ENCODE measurements at regions not wholly inside any gene's neighbourhood (a gene's known extent, or its start where the extent isn't known, plus 50 kb on each side); places are given as distances from the start of the nearest gene placed in this dataset.

DNA sequence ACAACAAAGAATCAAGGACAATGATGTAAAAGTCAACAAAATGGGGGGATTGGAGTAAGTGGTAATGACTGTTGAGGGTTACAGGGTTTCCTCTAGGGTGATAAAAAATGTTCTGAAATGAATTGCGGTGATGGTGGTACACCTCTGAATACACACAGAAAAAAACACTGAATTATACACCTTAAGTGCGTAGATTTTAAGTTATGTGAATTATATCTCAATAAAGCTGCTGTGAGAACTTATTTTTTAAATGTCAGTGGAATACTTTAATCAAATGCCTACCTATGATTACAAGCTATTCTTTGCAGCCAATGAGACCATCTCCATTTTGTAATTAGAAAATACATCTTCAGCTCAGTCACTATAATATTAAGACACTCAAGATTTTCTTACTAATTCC is 53.5 kb downstream of the ZNF608 start:
- DNase-seq: no peak

DNA sequence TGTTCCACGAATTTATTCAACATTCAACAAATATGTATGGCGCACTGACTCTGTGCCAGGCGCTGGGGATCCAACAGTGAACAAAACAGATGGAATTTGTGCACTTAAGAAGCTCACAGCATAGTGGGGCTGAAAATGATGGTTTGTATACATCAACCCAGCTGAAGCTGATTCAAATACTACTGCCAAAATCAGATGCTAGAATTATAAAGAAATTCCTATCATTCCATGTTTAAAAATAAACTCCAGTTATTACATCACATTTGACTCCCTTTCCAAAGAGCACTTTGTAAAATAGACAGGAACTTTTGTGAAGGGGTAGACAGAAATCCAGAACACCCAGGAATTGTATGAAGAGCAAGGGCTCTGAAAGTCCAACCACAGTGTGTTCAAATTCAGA is 54.1 kb downstream of the ZNF608 start:
- no peak for DNase-seq

DNA sequence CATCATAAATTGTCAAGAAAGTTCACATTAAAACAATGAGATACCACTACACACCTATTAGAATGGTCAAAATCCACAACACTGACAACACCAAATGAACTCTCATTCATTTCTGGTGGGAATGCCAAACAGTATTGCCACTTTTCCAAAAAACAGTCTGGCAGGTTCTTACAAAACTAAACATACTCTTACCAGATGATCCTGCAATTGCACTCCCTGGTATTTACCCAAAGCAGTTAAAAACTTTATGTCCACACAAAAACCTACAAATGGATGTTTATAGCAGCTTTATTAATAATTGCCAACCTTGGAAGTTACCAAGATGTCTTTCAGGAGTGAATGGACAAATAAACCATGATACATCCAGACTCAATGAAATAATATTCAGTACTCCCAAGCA is 56.8 kb downstream of the ZNF608 start:
- no peak for DNase-seq

DNA sequence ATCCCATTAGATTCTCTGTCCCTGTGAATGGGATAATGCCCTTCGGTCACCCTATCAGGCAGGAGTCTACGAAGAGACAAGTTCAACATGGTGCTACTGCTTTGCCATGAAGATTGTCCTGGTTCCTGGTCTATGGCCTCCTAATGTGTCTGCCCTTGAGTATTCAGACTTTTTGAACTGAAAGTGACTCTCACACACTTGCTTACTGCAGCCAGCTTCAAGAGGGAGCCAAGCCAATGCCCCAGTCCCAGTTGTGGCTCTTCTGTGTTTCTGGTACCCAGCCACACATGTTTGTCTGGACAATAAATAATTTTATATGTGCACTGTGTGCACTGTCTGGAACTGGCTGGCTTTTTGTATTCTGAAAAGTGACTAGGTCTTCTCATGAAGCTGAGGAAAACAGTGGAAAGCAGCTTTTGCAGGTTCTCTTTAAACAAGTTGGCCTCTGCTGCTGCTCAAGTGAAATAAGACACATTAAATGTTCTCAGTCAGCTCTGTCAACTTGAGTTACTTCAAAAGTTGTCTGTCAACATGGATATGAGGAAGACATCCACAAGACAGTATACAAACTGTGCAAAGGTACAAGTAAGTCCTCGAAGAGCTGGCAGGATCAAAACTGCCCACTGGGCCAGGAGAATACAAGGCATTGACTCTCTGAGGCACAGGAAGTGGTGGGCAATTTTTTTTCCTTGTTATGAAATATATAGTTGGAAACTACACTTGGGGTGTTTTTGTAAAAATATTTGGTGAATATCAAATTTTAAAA is 60.0 kb downstream of the ZNF608 start:
- no peak for DNase-seq

DNA sequence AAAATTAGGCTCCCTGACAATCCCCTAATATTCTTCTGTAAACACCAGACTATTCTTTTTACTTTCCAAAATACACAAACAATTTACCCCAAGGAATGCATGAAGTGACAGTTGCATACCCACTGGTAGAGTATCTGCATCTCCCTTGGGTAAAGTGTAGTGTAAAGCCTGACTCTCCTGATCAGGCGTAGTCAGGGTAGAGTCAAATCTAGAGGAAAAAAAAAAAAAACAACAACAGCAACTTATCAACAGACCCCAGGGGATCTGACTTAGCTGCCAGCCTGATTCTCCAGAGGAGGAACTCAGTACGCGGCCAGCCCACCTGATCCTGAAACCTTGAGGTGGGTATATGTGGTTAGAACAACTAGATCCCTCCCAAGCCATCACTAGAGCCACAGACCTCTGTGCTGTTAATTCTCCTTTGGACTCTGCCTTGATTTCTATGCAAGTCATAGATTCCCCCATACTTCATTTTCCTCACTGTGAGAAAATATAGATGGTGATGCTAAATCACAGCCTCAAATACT is 61.0 kb downstream of the ZNF608 start:
- no peak for DNase-seq

DNA sequence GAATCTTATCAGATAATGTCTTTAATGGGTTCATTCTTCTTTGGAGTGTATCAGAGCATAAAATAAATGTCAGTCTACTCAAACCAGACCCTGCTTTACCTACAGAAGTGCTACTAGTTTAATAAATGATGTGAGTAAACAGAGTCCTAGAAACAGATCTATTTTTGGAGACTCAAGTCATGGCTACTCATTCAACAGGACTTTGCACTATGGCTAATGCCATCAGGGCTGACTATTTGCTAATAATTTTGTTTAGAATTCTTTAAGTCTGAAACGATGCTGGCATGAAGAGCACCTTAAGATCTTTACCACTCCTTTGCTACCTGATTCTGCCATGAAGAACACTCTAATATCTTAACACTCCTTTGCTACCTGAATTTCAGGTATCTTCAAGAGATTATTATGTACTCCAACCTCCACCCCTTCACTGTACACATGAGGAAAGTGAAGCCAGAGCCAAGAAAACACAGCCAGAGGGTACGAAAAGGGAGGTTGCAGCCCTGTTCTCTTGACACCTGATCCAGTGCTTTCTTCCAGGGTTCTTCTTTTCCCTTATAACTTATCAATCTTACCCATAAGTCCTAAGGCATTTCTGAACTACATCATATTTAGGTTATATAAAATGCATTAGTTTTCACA is 62.4 kb downstream of the ZNF608 start:
- no peak for DNase-seq

DNA sequence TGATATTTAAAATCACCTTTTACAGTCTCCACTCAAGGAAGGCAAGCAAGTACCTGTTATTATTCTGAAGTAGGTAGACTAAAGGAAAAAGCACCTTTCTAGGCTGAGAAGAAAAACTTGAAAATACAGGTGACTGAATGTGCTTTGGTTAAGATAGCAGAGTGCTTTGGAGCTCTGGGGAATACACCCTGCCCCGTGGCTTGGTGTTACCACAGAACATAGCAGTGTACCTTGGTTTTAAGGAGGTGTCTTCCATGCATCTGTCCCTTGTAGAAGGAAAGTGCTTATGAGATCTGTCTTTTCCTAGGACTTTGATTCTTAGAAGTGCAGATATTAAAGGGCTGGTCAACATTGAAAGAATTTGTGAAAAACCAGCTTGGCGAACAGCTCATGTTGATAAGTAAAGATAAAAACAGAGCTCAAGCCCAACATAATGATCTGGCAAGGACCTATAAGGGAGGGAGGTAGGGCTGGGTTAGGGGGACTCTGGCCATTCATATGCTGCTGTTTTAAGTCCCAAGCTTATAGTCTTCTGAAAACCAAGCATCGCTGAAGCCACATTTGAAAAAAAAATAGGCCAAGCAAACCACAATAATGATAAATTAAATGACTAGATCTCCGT is 66.8 kb downstream of the ZNF608 start:
- DNase-seq: no peak

DNA sequence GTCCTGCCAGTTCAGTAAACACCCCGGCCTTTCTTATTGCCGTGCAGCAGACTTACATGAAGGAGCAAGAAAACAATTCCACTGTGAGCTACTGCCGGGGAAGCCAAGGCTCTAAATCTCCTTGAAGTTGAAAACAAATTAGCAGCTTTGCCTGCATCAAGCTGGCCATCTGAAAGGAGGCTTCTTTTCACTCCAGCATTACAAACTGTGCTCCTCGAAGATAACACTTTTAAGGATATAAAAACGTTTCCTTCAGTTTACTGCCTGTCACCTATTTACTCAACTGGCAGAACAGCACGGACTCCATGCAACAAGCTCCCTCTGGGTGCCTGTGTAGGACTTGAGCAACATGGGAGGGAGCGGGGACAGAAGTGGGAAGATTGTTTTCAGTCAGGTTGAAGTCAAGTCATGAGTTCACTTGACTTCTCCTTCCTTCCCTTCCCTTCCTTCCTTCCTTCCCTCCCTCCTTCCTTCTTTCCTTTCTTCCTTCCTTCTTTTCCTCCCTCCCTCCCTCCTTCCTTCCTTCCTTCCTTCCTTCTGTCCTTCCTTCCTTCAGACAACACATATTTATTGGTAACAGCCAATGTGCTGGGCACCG is 67.4 kb downstream of the ZNF608 start:
- no peak for DNase-seq

DNA sequence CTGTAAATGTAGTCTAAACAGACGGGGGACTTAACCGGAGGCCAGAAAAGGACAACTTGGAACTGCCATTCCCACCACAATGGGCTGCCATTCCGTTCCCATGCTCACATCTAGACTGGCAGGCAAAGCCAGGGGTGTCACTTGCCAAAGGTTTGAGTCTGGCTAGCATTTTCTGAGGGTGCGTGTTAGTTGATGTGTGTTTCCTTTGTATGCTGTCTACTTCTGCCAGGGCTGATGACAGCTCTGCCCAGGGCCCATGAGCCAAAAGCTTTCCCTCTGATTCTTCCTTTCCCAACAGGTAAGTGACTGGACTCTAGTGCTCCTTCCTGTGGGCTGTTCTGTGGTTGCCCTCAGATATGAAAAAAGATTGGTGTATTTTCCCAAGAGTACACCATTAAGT is 68.0 kb downstream of the ZNF608 start:
- DNase-seq: no peak

DNA sequence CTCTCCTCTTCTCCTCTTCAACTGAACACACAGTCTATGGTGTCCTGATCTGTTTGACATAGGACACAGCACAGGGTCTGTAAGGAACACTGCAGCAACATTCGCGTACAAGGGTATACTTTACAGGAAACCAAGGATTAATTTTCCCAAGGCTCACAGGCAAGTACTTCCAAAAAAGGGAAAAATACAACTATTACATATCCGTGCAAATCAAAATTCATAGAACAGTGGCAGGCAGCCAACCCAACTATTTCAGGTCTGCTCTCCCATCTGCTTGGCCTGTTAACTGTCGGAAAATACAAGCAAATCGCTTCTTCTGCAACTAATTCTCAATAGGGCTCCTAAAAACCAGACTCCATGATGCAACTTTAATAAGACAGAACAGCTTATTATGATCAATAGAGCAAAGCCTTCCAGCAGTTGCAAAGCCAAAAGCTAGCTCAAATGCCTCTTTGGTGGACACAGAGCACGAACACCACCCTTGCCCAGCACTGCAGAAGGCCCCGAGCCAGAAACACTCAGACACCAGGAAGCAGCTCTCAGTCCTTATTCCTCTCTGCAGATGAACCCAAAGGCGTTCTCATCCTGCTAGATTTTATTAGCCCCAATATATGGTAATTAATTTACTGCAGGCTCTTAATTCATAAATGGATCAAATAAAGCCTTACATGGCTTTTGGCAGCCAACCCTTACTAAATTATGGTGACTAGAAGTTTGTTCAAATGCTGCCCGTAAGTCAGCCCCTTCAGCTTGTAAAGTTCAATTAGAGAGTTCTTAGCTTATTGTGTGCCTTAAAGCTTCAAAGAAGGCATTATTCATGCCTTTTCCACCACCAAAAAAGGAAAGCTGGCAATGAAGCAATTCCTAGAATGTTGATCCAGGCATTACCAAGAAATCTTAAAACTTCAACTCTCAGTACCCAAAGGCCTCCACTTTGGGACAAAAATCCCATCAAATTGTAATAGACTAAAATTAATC is 68.8 kb downstream of the ZNF608 start:
- DNase-seq: no peak

DNA sequence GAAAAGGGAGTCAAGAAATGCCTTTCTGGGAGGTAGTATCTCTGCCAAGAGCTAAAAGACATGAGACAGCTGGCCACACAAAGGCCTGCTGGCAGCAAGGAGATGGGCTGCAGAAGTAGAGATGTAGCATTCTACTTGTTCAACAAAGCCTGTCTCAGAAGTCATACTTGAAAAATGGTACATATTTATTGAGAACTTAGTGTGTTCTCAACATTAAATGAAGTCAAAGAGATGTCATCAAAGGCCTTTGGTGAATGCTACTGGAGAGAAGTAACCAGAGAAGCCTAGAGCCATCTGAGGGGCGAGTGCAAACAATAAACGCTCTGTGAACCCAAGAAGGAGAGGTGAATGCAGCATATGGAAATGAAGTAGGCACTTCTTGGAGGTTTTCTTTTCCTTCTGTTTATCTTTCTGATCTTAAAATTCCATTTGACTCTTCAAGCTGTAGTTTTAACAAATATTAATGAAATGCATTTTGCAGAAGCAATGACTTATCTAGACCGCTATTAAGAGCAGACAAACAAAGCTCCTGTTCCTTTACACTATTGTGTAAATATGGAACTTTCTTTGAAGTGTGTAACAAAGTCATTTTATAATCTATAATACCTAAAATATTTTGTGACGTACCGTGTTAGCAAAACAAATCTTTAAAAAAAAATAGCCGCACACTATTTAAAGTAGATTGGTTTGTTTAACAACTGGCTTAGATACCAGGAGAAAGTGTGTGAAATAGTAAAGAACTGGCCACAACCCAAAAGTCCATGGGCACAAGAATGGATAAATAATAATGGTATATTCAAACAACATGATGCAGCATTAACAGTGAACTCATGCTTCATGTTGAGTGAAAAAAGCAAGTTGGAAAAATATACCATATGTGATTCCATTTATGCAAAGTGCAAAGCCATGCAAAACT is 70.2 kb downstream of the ZNF608 start:
- DNase-seq: no peak

DNA sequence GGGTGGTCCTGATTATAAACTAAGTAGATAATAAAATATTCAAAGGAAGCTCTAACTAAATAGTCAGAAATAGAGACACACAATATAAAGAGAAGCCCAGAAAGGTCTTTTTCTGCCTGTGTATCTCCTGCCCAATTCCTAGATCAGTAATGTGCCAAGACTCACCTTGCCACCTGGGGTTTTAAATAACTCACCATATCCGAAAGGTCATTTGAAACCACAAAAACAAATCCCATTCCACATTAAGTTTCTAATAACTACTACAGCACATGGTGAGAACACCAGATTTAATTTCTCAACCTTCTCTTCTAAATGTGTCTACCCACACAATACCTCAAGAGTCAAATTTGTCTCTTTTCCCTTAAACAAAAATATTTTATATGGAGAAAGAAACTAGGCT is 75.2 kb downstream of the ZNF608 start:
- no peak for DNase-seq

DNA sequence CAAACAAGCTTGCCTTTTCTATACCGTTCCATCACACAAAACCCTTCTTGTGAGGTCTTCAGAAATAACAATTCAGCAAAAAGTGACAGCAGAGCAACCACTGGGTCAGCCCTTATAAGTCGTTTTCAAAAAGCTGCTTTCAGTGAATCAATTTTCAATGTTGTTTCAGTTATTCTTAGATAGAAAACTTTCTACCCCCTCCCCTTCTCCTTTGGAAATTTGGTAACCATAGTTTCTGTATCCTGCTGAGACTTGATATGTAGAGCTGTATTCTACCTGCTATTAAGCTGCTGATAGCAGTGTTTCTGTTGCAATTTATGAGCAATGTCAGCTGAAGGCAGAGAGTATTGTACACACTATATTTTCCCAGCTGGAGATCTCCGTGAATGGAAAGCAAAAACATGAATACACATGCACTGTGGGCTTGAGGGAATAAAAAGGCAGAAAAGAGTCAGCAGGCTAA is 75.7 kb downstream of the ZNF608 start:
- DNase-seq: no peak

DNA sequence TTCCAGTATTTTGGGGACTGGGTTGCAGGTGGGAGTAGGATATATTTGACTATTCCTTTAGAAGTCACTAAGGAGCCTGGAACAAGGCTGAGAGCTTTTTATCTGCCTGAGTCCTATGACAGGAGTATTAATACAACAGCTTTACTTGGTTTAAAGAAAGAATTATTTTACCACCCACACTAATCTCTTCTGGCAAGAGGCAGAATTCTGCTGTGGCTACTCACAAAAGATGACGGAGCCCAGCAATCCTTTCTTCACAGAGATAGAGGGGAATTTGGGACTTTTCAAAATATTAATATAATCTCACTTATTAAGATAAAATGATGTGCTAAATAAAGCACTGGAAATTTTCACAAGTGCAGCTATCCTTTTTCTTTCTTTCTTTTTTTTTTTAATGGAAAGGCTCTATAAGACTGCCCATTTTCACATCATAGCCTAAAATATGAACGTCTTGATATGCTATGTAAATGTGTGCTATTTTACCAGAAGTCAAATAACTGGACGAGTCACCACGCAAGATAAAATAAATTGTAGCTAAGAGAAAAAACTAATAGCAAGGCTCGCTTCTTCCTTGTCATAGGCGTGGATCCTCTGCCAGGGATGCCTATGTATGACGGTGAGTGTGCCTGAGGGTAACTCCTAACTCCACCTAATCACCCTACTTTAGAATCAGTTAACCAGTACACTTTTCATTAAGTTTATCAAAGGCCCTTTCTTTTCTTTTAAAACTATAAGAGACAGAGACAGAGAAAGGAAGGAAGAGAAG is 76.3 kb downstream of the ZNF608 start:
- no peak for DNase-seq

DNA sequence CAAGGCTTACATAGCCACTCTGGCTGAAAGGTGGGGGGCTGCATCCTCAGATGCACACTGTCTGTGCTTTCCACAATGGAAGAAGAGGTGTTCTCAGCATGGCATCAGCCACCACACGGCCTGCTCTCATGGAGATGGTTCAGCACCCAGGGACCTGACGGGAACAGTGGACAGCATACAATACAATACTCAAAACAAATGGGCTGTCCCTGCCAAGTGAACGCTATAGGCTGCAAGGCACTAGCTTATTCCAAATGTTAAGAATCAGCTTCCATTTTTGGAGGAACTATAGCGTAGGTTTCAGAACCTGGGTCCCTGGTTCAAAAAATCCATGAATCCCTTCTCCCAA is 77.2 kb downstream of the ZNF608 start:
- no peak for DNase-seq

DNA sequence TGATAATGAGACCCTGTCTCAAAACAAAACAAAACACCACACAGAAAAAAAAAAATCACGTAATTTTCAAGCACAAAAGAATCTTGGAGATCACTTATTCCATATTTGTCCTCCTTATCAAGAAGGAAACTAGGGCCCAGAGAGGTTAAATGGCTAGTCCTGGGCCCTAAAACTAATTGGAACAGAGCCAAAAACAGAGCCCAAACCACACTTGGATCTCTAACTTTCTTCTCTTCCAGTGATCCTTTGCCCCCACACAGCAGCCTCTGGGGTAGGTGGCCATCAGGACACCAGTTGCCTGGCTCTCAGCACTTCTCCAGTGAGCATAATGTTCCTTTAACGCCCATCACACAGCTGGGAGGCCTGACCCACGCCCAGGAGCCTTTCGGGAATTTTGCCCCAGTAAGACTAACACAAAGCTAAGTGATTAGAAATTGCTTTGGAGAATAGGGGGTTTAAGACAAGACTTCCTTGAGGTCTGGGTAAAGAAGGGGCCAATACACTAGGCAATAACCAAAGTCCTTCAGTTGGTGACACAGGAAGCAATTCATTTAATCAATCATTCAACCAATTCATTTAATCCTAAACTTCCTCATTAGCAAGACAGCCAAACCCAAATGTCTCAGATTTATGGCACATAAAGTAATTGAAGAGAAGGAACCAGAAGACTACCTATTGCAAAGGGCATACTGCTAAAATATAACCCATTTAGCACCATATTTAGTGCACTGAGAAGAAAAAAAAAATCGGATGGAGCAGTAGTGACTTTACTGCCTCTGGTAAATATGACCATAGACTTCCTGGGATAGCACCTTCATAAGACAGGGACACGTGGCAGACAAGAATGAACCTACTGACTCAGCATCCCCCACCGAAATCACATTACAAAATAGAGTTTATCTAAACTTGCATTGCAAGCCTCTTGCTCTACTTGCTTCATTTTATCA is 77.8 kb downstream of the ZNF608 start:
- no peak for DNase-seq

DNA sequence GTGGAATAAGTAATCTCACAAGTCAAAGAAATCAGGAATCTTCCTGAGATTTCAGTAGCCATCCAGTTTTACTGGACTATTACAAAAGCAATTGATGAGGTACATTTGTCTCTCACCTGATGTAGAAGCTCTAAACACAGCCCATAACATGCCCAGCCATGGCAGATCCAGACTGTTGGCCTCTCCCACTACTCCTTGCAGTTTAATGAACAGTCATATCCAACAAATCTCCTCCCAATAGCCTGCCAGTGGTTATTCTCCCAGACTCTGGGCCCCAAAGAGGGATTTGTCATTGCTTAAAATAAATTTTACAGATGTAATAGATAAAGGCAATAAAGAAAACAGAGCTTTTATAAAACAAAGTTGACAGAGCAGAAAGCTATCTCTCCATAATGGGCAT is 80.8 kb downstream of the ZNF608 start:
- DNase-seq: no peak

DNA sequence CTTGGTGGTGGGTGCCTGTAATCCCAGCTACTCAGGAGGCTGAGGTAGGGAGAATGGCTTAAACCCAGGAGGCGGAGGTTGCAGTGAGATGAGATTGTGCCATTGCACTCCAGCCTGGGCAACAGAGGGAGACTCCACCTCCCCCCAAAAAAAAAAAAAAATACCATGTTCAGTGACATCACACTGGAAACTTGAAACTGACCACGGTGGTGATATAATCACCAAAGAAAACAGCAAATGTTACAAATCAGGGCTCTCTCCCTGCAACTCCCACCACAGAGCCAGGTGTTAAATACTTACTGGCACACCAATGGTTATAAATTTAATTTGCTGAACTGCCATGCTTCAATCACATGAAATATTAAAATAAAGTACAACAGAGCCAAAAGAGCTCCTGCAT is 81.4 kb downstream of the ZNF608 start:
- DNase-seq: no peak

DNA sequence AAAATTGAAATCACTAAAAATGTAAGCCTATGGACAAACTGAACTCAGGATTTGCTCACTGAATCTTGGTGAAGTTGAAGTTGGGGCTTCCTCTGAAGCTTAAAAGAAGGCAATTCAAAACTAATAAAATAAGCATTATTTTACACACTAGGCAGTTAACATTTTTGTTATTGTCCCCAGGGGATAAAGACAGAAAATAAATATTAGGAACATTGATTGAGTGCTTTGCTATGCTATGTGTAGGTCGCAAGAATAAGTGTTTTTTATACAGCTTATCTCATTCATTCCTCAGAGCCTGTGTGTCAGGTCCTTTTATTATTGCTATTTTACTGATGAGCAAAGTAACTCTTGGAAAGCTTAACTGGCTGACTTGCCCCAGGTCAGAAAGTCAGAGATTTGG is 82.2 kb downstream of the ZNF608 start:
- no peak for DNase-seq
